CD4-positive, alpha-beta T cell treated with Interleukin-21 for 1 hour (primary cell): ENCODE measurements at regions not wholly inside any gene's neighbourhood (a gene's known extent, or its start where the extent isn't known, plus 50 kb on each side); places are given as distances from the start of the nearest gene placed in this dataset.

Source experiments
- DNase-seq: peaks from one replicate; pipeline ENCODE4 v3.0.0-alpha.2; 2020

DNA sequence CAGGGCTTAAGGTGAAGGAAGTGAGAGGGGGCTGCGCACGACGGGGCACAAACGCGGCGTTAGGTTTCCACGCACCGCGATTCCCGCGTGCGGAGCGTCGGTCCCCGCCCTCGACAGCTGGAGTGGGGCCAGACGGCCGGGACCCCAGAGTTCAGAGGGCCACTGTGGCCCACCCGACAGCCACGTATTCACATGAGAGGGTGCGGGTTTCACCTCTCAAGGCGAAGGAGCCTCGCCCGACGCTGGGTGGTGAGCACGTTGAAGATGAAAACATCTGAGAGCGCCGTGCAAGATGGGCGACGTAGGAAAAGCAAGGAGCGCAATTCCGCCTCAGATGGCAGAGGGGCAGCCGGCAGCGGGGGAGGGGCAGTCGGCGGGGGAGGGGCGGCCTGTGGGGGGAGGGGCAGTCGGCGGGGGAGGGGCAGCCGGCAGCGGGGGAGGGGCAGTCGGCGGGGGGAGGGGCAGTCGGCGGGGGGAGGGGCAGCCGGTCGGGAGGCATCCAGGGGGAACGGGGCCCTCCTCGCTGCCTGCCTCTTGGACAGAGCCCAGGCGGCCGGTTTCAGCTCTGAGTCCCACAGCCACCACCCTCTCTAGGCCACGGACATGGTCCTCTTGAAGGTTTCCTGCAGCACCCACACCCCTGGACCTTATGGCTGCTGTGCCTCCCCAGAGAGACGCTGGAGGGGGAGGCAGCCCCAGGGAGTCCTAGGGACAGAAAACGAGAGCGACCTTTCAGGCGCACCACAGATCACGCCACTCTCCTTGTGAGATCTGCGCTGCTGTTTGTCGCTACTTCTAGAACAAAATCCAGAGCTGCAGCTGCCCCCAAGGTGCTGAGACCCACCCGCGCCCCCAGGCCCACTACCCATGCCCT, 113.7 kb downstream of the DLL1 start:
- no peak for DNase-seq

DNA sequence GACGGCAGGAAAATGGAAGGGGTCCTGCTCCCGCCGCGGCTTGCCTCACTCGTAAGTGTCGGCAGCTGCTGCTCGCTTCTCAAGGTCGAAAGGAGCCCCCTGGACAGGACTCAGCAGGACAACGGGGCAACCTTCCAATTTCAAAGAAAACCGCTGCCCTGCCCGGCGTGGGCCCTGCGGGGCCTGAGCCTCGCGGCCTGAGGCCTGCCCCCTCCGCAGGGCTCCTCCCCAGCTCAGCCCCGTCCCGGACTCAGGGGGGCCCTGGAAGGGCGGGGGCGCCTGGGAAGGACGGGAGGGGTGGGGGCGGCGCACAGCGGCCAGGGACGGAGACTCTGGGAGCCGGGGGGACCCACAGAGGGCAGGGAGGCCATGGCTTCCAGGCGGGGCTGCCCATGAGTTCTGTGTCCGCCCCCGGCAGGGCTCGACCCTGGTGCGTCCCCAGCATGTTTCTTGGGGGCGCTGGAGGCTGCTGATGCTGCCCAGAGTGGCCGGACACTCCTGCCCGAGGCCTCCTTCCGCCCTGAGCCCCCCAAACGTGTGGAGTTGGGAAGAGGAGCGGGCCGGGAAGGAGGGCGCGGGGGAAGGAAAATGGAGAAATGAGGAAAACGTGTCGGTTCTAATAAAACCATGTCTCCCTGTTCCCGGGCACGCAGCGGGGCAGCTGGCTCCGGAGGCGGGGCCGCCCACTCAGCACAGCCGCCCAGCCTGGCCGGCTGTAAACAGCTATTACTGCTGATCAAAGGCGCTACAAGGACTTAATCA, 114.6 kb downstream of the DLL1 start:
- DNase-seq = no peak

GRCh38 chr6:170175644-170176135, 115.2 kb downstream of the DLL1 start:
- DNase-seq = no peak

DNA sequence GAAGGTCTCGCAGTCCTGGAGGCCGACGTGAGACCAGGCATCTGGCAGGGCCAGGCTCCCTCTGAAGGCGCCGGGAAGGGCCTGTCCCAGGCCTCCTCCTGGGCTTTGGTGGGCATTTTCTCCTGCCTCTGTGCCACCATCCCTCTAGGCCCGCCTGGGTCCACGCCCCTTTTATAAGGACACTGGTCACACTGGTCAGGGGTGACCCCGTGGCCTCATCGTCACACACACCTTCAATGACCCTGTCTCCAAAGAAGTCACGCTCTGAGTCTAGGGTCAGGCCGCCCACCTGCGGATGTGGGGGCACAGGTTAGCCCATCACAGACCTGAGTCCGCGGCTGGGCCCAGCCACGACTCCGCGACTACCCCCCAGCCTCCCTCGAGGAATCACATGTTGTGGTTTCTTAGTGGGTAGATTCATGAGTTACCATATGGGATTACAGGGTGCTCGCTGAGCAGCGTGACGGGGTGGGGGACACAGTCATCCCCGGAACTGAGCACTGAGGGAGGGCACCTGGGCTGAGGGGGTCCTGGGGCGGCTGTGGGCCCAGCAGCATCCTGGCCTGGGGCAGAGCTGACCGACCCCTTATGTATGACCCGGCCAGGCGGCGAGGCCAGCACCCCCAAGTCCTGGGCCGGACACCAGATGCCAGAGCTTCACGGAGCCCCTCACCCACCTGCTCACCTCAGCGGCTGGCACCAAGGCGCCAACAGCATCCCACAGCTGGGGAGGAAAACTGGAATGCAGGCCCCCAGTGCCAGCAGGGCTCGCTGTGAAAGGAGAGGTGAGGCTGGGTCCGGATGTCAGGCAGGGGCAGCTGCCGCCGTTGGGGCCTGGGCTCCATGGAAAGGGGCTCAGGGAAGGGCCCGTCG, 115.9 kb downstream of the DLL1 start:
- no peak for DNase-seq

DNA sequence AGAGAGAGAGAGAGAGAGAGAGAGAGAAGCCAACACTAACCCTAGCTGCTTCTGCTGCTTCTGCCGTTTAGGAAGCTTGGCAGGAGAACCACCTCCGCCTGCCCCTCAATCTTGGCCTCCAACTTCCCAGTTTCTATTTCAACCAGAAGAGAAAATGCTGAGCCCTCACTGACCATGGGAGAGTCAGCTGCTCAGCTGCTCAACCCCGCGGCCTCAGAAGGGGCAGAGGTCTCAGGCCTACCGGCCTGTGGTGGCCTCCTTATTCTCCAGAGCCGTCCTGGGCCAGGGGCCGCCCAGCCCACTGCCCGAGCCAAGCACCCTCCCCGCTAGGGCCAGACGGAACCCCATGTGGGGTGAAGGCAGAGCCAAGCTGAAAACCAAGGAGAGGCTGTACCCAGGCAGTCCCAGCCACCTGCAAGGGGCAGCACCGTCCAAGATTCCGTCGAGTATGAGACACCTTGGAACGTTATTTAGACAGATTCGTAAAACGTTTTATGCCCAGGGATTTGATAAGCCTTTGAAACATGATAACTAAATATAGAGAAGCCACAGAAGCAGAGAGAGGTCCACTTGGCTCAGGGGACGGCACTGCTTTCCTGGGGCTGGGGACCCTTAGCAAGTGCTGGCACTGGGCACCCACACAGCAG, 116.6 kb downstream of the DLL1 start:
- no peak for DNase-seq

GRCh38 chr6:170173335-170173881, 117.5 kb downstream of the DLL1 start:
- no peak for DNase-seq

DNA sequence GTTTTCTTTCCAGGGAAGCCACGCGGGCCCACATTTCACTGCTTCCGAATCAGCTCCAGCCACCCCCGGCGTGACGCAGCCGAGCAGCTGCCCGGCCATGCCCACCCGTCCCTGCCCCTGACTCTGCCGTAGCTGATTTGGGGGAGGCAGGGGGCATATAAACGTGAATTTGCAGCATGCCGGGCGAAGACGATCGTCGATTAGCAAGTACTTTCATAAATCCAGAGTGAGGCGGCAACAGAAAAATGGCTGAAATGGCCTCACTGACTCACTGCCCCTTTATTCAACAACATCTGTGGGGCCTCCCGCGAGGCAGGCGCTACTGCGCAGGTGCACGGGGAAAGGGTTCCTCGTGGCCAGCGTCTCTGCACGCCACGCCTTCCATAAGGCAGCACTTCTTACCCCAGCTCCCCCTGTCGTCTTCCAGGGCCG, 118.0 kb downstream of the DLL1 start:
- DNase-seq = no peak

GRCh38 chr6:170172392-170172791, 118.5 kb downstream of the DLL1 start:
- DNase-seq = no peak

GRCh38 chr6:170167657-170168159, 123.2 kb downstream of the DLL1 start:
- no peak for DNase-seq

GRCh38 chr6:170166511-170167122, 124.3 kb downstream of the DLL1 start:
- no peak for DNase-seq

DNA sequence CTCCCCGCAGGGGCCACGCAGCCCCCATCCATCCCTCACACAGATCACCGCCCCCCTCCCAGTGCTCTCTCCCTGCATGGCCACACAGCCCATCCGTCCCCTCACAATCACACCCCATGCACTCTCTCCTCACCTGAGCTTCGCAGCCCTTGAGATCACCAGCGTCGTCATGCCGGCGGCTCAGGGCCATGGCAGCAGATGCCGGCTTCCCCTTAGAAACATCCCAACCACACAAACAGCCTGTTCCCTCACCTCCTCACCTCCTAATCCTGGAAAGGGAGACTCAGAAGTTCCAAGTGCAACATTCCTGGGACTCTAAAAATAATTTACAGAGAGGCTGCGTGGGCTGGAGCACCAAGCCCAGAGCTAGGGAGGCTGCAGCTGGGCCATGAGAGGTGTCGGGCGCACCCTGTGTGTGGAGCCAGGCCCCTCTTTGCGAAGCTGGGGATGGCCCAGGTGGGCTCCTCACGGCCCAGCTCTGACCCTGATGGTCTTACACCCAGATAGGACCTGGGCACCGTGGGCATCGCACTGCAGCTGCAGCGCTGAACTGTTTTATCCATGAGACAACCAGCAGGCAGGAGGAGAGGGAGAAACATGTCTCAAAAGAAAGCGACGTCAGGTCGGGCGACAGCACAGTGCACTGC, 125.3 kb downstream of the DLL1 start:
- DNase-seq = no peak

- DNase-seq = no peak
Measured at GRCh38 chr6:170165085-170165470, 125.8 kb downstream of the DLL1 start.

GRCh38 chr6:170164271-170164900, 126.5 kb downstream of the DLL1 start:
- no peak for DNase-seq

DNA sequence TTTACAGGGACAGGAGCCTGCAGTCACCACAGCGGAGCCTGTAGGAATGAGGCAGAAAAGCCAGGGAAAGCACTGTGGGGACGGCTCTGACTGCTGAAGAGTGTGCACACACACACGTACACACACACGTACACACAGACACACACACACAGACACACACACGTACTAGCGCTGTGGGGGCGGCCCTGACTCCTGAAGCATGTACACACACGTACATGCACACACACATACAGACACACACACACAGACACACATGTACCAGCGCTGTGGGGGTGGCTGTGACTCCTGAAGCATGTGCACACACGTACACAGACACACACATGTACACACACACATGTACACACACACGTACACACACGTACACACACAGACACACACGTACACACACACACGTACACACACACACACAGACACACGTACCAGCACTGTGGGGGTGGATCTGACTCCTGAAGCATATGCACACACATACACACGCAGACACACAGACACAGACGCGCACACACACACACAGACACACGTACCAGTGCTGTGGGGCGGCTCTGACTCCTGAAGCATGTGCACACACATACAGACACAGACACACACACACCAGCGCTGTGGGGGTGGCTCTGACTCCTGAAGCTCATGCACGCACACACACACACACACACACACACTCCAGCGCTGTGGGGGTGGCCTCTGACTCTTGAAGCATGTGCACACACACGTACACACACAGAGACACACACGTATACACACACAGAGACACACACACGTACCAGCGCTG, 127.3 kb downstream of the DLL1 start:
- DNase-seq = no peak

- no peak for DNase-seq
Measured at GRCh38 chr6:170162775-170163404, 128.0 kb downstream of the DLL1 start.

- no peak for DNase-seq
Measured at GRCh38 chr6:170162011-170162774, 128.7 kb downstream of the DLL1 start.

DNA sequence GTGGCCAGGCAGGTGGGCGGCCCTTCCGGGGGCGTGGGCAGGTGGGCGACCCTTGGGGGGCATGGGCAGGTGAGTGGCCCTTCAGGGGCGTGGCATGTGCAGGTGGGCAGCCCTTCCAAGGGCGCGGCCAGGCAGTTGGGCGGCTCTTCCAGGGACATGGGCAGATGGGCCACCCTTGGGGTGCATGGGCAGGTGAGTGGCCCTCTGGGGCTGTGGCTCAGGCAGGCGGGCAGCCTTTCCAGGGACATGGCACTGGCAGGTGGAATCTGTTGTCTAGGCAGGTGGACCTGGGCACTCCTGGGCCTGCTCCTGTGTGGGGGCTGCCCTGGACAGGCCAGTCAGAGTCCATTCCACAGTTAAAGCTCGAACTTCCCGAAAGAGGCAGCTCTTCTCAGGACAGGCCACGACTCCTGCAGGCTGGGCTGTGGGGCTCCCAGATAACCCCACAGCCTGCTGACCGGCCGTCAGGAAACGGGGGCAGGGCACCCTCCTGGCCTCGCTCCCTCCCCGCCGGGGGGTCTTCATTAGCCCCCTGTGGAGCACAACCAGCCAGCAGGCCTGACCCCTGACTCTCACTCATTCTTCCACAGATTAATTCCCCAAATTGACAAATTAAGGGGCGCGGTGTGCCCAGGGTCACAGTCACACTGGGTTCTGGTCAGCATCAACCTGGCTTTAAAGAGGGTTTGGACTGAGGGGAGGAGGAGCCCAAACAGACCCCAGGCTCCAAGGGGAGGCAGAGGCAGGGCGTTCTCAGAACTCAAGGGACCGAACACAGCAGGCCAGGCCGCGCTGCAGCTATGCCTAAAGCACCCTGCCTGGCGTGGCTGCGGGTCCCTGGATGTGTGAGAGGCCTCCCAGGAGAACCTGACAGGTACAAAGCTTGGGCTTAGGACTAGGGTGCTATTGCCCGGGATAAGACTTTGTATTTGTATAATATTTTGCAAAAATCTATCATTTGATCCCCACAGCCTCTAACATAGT, 130.0 kb downstream of the DLL1 start:
- DNase-seq = no peak
